Left renal pelvis (tissue), 4 donors: ENCODE measurements at regions not wholly inside any gene's neighbourhood (a gene's known extent, or its start where the extent isn't known, plus 50 kb on each side); places are given as distances from the start of the nearest gene placed in this dataset.
"Not testable (repeated sequence)": the region's sequence is repeated elsewhere in the genome, so short reads cannot be mapped to it uniquely, and the experiment has no call there.

Source experiments
- DNase-seq, 4 donors: peaks; one replicate each; pipeline ENCODE4 v3.0.0-alpha.2; 2013; ENCODE audit warnings: low read depth in 4 of 4, low spot score in 3 of 4

DNA sequence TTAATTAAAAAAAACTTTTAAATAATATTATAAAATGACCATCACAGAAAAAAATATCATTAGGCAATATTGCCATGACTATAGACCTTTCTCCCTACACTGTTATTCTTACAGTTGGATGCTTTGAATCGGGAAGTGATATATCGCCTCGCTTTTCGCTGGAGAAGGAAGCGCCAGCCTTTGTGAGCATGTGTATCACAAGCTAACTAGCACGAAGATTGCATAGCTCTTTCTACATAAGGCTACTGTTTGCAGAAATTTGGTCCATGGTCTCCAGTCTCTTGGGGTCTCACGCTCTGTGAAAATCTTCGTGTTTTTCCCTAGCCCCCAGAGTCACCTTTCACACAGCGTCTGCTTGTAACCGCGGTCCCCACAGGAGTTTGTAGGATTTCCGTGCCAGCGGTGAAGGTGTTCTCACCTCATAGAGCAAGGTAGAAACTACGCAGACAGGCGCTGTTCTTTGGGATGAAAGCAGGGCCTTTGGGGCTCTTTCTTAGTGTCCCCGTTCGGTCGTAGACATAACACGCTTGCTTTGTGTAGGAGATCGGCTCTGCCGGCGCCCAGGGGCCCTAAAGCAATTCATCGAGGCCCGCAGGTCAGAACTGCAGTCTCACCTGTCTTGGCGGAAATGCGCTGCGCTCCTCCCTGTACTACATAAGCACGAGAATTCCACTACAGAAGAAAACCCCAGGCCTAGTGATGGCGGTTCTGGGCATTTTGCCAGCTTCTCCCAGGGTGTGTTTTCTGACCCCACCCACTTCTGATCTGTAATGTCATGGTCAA lies 214.5 kb upstream of the NOTCH2NLA start:
- DNase-seq = not testable (repeated sequence)

DNA sequence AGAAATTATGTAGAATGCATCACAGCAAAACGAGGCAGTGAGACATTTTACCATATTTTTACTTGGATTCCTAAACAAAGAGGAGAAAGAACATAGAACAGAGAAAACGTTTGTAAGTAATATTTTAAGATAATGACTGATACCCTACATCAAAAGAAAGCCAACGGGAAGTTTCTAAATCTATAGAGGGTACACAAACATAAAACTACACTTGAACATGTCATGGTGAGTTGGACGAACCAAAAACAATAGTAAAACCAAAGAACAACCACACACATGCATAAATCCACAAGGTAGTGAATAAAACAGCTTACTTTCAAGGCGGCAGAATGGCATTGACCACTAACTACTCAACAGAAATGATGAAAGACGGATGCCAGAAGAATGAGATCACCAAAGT lies 209.7 kb upstream of the NOTCH2NLA start:
- DNase-seq = not testable (repeated sequence)

DNA sequence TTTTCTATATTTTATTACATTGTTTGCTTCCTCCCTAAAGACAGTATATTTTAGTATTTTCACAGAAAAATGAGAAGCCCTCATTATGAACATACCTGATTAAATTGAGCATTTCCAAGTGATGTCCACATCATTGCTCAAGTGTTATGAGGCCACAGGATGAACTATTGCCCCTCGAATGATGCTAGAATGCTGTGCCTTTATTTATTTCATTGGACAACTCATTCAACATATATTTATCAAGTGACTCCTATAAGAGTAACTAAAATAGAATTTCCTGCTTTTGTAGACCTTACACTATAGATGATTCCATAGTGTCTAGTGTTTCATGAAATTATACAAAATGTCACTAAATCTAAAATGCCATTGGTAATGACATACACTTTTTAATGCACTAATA lies 187.8 kb upstream of the NOTCH2NLA start:
- DNase-seq = not testable (repeated sequence)

DNA sequence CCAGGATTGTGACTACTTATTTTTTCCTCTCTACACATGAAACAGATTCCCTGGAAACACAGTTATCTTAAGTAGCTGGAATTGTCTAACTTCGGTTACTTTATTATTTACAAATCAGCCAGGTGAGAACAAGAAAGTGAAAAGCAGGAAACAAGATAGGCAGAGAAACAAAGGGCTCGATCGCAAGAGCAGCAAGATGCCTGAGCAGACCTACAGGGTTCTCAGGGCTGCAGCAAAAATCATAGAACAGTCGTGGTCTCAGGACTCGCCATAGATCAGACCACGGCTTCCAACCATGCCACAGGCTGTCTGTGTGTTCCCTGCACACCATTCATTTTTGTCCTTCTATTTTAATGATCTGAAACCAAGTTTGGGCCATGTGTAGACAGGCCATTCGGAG lies 186.2 kb upstream of the NOTCH2NLA start:
- DNase-seq = not testable (repeated sequence)

DNA sequence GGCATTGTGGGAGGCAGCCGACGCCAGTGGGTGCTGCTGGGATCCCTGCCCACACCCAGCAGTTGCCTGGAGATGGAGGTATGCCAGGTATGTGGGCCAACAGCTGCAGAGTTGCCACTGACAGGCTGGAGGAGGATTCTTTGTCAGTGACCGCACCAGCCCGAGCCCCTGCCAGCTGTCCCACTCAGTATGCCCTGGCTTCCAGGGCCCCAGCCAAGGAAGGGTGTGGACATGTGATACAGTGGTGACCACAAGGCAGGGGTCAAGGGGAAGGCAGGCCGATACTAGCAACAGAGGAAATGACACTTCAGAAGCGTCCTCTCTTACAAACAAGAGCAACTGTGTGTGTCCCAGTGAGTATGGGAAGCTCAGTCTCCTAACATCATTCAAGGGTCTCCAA lies 185.1 kb upstream of the NOTCH2NLA start:
- not testable (repeated sequence) for DNase-seq

DNA sequence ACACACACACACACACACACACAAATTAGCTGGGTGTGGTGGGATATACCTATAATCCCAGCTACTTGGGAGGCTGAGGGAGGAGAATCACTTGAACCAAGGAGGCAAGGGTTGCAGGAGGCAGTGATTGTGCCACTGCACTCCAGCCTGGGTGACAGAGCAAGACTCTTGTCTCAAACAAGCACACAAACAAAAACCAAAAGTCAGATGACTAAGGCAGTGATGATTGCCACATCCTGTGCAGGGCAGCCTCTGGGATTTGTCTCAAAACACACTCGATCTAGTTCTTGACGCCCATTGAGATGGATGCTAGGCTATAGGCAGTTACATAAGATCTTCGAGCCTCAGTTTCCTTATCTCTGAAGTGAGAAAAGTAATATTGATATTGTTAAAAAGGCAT lies 183.1 kb upstream of the NOTCH2NLA start:
- not testable (repeated sequence) for DNase-seq

DNA sequence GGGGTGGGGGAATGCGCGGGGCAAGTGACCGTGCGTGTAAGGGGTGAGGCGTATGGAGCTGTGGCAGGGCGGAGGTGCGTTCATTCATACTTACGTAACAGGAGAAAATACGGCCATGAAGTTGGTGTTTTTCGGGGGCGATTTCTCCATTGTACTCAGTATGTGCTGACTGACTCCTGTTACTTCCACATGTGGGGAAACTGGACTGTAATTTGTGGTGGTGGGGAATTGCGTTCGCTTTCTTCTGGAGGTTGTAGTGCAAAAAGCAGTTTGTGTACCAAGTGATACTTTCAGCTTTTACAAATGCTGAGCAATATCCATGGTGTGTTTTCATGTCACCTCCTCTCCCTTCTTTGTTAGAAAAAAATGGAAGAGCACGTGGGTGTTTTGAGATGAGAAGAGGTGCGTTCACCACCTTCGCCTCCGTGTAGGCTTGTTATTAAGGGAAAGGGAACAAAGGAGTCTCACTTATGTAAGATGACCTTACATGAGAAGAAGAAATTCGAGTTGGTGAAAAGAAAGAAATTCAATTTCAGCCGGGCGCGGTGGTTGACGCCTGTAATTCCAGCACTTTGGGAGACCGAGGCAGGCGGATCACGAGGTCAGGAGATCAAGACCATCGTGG lies 181.1 kb upstream of the NOTCH2NLA start:
- DNase-seq = peak in 2 of 4 donors; percentile 34 to 37

DNA sequence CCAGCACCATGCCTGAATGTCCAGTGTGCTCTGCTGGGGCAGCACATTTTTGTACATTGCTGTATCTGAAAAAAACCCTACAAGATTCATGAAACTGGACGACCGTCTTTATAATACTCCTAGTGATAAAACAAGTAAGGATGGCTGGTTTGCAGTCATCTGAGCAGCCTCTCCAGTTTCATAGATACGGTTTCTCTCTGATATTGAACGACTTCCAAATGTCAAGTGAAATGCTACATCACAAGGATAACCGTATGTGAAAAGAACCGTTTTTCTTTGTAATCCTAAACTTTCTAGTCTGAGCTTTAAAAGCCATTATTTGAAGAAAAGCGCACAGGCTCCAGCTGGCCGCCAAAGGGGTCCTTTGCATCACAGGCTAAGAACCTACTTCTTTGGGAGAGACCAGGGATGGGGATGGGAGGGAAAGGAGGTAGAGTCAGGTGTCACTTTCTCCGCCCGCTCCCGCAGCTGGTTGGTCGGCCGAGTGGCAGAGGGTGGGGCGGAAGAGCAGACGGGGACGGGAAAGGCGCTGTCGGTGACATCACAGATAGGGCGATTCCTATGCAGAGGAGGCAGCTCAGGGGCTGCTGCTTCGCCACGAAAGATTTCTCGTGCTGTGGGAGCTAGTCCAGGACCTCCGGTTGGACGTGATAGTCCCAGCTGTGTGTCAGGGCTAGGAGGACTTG lies 180.4 kb upstream of the NOTCH2NLA start:
- DNase-seq = peak in 2 of 4 donors; percentile 24 to 50

DNA sequence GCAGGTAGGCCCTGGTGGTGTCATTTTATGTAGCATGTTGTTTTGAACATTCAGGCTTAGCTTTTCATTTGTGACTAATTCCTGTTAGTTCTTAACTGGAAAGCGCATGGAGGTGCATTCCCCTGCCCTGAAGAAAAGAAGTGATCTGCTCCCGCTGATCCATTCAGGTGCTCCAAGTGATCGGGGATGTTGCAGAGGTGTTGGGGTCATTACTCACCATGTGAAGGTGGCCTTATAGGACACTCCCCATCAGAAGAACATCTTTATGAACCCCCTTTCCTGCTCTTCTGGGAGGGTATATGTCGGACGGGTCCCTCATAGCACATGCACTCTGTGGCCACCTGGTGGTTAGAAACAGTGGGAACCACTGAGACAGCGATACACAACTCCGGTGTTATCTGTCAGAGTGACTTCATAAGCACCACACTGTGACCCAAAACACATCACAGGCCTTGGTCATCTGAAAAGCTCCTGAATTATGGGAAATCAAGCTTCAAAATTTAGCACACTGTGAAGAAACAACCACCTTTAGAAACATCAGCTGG lies 172.5 kb upstream of the NOTCH2NLA start:
- not testable (repeated sequence) for DNase-seq

DNA sequence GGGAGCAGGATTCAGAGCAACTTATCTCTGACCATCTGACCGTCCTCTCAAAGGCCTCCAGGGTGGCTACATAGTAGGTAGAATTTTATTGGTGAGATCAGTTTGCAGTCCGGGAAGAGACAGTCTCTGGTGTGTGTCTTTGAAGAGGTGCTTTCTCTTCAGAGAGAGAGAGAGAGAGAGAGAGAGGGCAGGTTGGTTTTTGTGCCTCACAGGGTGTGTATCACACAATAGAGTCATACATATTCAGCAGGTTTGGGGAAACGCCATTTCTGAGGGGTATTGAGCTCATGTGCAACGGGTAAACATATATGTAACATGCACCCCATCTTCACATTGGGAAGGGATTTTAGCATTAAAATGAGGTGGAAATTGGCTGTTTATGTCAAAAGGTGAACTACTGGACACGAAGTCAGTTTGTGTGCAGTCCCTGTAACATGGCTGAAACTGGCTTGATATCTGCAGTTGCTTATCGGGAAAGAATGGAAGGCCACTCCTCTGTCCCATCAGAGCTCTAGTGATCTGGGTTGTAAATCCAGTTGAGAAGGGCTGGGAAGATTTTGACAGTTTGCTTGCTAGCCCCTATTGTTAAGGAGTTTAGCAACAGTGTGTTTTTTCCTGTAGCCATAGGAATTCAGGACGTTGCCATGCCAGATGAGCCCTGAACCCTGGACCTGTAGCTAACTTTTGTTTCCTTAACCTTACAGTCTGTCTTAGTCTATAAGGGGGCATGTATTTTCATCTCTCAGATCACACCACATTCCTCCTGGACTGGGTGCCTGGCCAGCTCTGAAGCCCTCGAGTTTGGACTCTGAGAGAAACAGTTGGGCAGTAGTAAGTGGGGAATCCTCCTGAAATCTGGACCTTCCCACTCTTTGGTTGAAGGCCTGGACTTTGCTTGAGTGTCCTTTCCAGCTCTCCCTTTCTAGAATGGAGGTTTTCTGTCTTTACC lies 171.6 kb upstream of the NOTCH2NLA start:
- DNase-seq = not testable (repeated sequence)

DNA sequence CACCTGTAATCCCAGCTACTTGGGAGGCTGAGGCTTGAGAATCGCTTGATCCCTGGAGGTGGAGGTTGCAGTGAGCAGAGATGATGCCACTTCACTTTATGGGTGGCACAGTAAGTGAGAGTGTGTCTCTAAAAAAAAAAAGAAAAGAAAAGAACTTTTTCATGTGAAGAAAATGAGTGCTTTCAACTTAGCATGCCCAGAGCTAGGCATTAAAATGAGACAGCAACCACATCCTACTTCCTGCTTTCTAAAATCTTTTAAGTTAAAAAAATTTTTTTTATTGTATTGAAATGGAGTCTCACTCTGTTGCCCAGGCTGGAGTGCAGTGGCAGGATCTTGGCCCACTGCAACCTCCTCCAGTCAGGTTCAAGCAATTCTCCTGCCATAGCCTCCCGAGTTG lies 170.4 kb upstream of the NOTCH2NLA start:
- DNase-seq = not testable (repeated sequence)

DNA sequence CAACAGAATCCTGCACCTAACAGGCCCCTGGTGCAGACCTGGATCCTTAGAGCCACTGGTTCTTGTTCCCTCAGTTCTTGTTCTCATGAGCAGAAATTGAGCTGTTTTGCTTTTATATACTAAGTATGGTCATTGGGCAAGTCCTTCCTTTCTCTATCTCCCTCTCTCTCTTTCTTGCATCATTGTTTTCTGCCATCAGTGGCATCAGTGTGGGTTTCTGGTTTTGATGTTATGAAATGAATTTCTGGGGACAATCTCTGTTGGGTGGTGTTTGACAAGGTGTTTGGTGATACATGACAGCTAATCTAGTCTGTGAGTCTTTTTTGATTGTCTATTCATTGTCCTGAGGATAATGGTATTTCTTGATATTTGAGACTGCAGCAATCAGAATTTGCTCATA lies 168.0 kb upstream of the NOTCH2NLA start:
- DNase-seq = not testable (repeated sequence)

DNA sequence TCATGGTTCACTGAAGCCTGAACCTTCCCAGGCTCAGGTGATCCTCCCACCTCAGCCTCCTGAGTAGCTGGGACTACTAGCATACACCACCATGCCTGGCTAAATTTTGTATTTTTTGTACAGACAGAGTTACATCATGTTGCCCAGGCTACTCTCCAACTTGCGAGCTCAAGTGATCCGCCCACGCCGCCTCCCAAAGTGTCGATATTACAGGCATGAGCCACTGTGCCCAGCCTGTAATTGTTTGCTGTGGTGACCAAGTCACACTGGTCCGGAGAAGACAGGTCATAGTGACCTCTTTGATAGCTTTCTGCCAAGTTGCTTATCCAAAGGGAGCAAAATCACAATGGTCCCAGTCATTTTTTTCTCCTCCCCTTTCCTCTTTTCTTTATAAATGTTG lies 167.4 kb upstream of the NOTCH2NLA start:
- not testable (repeated sequence) for DNase-seq

DNA sequence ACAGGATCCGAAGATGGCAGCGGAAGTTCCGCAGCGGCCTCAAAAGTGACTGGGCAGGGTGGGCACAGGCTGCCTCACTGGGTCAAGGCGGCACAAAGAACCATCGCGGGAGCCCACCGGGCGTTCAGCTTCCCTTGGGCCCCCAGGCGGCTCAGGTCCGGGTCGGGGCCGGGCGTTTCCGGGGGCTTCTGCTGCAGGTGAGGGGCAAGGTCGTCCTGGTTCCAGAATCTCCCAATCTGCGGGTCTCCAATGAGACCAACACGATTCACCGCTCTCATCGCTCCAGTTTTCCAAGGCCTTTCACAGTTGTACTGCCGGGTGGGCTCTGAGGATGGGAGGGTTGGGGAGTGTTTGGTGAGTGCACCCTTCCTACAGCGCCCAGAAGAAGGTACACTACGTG lies 165.0 kb upstream of the NOTCH2NLA start:
- DNase-seq = not testable (repeated sequence)

DNA sequence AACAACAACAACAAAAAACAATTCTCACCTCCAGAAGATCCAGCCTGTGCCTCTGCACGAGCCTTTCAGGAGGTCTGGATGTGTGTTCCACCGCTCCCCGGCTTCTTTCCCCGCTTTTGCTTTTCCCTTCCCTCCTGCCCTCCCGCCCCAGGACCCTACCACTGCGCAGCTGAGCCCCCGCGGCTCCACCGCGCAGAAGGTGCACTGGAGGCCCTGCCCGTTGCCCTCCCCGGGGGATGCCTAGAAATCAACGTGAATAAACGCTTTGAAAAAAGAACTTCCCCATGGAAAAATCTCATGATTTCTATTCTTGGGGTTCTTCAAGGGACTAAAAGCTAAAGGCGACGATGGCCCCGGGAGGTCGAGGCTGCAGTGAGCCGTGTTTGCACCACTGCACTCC lies 164.3 kb upstream of the NOTCH2NLA start:
- not testable (repeated sequence) for DNase-seq

DNA sequence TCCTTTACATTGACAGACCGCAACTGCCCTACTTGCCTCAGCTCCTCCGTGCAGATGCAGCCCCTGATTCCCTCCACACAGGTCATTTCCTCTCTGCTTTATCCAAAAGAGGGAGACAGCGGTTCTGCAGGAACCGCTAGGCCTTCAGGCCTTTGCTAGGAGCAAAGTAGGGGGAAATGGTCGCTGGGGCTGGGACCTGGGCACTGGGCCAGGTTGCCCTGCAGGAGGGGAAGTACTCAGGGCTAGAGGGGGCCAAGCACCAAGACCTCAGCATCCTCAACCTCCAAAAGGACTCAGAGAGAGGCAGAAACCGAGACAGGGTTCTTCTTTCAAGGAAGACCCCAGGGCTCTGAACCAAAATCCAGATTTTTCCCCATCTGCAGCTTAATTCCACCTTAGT lies 160.4 kb upstream of the NOTCH2NLA start:
- not testable (repeated sequence) for DNase-seq

DNA sequence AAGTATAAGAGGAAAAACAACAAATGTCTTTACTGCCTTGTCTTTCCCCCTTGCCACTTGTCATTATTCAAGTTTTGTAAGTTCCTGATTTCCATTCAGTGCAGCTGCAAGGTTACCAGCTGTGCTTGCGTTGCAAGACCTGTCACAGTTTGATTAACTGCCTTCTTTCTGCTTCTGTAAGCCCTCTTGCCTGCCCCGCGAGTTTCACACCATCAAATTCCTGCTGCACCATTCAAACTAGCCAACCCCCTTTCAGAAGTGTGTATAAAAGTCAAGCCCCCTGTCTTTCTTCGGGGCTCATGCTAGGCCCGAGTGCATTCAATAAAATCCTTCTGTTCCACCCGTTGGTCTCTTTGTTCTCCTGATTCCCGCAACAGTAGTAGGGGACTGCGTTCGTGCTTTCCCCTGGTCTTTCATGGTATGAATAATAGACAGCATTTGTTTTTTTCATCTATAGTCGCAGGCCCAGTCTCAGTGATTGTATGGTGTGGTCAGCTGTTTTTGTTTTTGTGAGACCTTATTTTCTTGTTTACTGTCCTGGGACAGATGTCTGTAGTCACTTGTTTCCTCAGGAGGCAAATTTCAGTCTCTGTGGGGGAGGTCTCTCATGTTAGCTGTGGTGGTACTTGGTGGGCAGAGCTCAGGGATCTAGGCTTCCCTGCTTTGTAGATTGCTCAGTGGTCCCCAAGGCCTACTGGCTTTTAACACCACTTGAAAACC lies 159.1 kb upstream of the NOTCH2NLA start:
- peak in 1 of 4 donors; percentile 18 for DNase-seq

DNA sequence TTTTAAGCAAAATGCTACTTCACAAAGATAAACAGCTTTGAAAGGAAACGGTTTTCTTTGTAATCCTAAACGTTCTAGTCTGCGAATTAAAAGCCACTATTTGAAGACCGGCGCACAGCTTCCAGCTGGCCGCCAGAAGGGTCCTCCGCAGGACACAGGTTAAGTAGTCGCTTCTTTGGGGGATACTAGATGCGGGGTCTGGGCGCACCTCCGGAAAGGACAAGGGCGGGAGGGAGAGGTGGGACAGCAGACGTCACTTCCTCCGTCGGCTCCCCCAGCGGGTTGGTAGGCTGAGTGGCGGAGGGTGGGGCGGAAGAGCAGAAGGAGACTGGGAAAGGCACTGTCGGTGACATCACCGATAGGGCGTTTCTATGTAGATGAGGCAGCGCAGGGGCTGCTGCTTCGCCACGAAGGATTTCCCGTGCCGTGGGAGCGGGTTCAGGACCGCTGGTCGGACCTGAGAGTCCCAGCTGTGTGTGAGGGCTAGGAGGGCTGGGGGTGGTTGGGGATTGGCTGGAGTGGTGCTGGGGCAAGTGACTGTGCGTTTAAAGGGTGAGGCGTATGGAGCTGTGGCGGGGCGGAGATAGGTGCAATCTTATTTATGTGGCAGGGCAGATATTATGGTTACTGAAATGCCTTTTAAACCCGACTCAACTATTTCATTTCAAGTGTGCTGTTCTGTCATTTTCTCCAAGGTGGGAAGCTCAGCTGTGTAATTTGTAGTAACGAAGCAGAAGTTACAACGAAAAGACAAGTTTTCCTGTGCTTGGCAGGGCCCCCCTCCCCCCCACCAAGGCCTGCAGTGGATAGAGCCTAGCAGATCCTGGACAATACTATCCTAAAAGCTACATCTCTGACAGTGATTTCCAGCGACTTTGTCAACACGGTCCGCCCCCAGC lies 158.3 kb upstream of the NOTCH2NLA start:
- DNase-seq = peak; percentile 75 to 88 (median 82)
